Calu3 (cell line): ENCODE measurements at regions not wholly inside any gene's neighbourhood (a gene's known extent, or its start where the extent isn't known, plus 50 kb on each side); places are given as distances from the start of the nearest gene placed in this dataset.
"Not testable (repeated sequence)": the region's sequence is repeated elsewhere in the genome, so short reads cannot be mapped to it uniquely, and the experiment has no call there.

Source experiments
- BruUV-seq: library from RNA; stranded (reverse); fragments of 400-500 nt; replicated peaks from 2 replicates; lab custom pipeline; 2021; lab: Mats Ljungman, UMichigan
- CTCF ChIA-PET: fragments of 300-600 bp; sonication (Branson Sonifier 250); formaldehyde crosslinking; loops from one replicate; lab custom pipeline; 2022; ENCODE audit warnings: antibody characterized with exemption; lab: Charles Lee
- DNase-seq: peaks from one replicate; pipeline ENCODE4 v3.0.0; 2022
- H3K27ac Mint-ChIP-seq: one replicate; pipeline ENCODE4 v1.8.0; 2022; ENCODE audit warnings: mixed read lengths; ENCODE audit not compliant: unreplicated experiment
- H3K27me3 Mint-ChIP-seq: one replicate; pipeline ENCODE4 v1.8.0; 2022; ENCODE audit warnings: mixed read lengths; ENCODE audit not compliant: unreplicated experiment
- H3K36me3 Mint-ChIP-seq: one replicate; pipeline ENCODE4 v1.8.0; 2022; ENCODE audit warnings: mild to moderate bottlenecking, moderate library complexity, mixed read lengths; ENCODE audit not compliant: insufficient read depth, unreplicated experiment
- H3K4me1 Mint-ChIP-seq: one replicate; pipeline ENCODE4 v1.8.0; 2022; ENCODE audit warnings: mild to moderate bottlenecking, low read depth, mixed read lengths; ENCODE audit not compliant: unreplicated experiment
- H3K4me3 Mint-ChIP-seq: one replicate; pipeline ENCODE4 v1.8.0; 2022; ENCODE audit warnings: mild to moderate bottlenecking, low read depth, moderate library complexity, mixed read lengths; ENCODE audit not compliant: unreplicated experiment
- H3K9me3 Mint-ChIP-seq: one replicate; pipeline ENCODE4 v1.8.0; 2022; ENCODE audit warnings: low read depth, mixed read lengths; ENCODE audit not compliant: unreplicated experiment
- intact Hi-C: fragments of 100-400 bp; cut with micrococcal nuclease; formaldehyde crosslinking; loops from one replicate; pipeline ENCODE4 v1.10.0; 2022; ENCODE audit not compliant: unreplicated experiment
- TF ChIP-seq, protein P1 (sequence below): fragments of 200-600 bp; IDR thresholded peaks from one replicate; pipeline ENCODE4 v1.8.0; 2022; ENCODE audit warnings: antibody characterized with exemption; ENCODE audit not compliant: unreplicated experiment

DNA sequence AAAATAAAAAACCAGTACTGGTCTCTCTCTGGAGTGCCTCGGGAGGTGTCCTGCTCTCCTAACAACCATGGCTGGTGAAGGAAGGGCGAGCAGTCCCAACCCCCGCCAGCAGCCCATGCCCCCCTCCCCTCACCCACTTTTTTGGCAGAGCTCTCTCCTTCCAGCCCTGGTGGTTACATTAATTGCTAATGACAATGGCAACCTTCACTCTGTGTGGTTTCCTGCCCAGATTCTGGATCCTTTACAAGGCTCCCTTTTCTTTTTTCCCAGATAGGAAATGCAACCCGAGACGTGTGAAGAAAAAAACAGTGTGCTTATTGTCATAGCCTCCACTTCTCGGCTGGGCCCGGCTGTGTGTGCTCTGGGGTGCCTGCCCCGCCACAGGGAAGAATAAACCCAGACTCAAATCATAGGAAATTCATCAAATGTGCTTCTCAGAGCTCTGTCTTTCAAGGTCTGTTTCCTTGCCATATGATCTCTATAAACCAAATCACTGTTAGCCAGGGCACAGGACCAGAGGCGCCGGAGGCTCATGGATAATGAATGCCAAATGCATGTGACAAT is 513.0 kb downstream of the SOX6 start:
- no peaks in the 10 kb centered on the region for H3K9me3 Mint-ChIP-seq
- H3K36me3 Mint-ChIP-seq = no peaks in the 10 kb centered on the region
- TF ChIP-seq, protein P1, sequence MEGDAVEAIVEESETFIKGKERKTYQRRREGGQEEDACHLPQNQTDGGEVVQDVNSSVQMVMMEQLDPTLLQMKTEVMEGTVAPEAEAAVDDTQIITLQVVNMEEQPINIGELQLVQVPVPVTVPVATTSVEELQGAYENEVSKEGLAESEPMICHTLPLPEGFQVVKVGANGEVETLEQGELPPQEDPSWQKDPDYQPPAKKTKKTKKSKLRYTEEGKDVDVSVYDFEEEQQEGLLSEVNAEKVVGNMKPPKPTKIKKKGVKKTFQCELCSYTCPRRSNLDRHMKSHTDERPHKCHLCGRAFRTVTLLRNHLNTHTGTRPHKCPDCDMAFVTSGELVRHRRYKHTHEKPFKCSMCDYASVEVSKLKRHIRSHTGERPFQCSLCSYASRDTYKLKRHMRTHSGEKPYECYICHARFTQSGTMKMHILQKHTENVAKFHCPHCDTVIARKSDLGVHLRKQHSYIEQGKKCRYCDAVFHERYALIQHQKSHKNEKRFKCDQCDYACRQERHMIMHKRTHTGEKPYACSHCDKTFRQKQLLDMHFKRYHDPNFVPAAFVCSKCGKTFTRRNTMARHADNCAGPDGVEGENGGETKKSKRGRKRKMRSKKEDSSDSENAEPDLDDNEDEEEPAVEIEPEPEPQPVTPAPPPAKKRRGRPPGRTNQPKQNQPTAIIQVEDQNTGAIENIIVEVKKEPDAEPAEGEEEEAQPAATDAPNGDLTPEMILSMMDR = no peak
- intact Hi-C loops = no loop called here
- CTCF ChIA-PET = no interaction called here
- no peak overlapping the region for H3K4me3 Mint-ChIP-seq
- H3K4me1 Mint-ChIP-seq = peaks cover 8% of the 10 kb centered on the region
- no peaks in the 10 kb centered on the region for H3K27me3 Mint-ChIP-seq
- peak; percentile 43 for DNase-seq
- no TSS peak for BruUV-seq
- H3K27ac Mint-ChIP-seq = peak overlapping the region; percentile 31

DNA sequence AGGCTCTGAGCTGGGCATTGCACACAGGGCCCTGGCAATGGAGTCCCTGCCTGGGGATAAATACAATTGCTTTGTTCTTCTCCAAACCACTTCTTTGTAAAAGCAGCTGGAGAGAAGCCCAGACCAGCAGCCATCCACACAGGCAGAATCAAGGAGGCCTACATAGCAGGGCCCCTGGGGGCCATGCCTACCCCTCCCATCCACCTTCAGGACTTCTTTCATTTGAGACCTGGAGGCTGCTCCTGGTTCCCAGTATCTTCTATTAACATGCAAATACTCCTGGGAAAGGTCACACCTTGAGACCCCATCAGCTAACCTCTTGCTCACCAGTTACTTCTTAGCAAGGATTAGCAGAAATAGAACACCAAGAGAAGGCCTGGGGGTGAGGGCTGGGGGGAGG is 511.1 kb downstream of the SOX6 start:
- no TSS peak for BruUV-seq
- intact Hi-C loops = no loop called here
- H3K4me1 Mint-ChIP-seq = peaks cover 8% of the 10 kb centered on the region
- no peaks in the 10 kb centered on the region for H3K27me3 Mint-ChIP-seq
- CTCF ChIA-PET = no interaction called here
- TF ChIP-seq, protein P1 = no peak
- H3K4me3 Mint-ChIP-seq = no peak overlapping the region
- H3K9me3 Mint-ChIP-seq = no peaks in the 10 kb centered on the region
- H3K36me3 Mint-ChIP-seq = no peaks in the 10 kb centered on the region
- no peak for DNase-seq
- no peak overlapping the region for H3K27ac Mint-ChIP-seq

DNA sequence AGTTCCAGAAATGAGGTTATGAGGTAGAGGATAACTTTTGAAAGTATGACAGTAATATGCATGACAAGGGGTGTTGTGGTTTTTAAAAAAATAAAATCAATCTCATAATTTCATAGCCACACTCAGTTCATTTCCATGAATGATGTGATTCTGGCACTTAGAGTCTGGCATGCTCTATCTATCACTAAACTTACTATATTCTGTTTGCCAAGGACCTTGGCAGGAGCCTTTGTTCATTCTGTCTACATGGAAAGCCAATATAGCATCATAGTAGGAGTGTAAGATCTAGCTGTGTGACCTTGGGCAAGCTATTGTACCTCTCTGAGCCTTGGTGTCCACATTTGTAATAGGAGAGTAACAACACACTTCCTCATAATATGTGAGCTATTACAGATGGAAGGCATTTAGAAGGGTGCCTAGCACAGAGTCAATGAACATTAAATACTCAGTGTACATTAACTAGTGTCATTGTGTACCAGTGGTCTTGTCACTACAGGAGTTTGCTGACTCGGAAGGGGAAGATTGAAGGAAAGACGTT is 507.6 kb downstream of the SOX6 start:
- no peak for DNase-seq
- no TSS peak for BruUV-seq
- intact Hi-C loops = no loop called here
- Mint-ChIP-seq H3K9me3 (no peaks in the 10 kb centered on the region), H3K27ac (no peak overlapping the region), H3K27me3 (no peaks in the 10 kb centered on the region), H3K4me1 (peaks cover 6% of the 10 kb centered on the region), H3K4me3 (no peak overlapping the region), H3K36me3 (no peaks in the 10 kb centered on the region)
- CTCF ChIA-PET = interaction anchor here (0.6 kb wide), 1 partner anchor 246 kb away, joined by 5 read pairs; no protein-coding TSS in a partner anchor
- TF ChIP-seq, protein P1 = no peak

DNA sequence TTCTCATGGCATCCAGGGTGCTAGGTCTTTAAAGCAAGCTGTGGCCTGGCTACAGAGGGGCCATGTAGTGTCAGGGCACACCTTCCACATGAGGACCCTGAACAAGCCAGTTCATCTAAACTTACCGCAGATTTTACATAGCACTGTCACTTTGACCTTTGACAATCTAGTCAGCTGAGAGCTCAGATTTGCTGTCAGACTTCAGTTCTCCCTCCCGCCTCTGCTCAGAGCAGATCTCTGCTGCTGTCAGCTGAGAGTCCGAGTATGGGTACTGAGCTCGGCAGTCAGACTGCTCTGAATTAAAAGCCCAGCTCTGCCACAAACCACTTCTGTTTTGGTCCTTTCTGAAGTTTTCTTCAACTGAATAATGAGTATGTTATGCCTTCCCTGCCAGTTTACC is 507.1 kb downstream of the SOX6 start:
- Mint-ChIP-seq H3K27ac (no peak overlapping the region), H3K9me3 (no peaks in the 10 kb centered on the region), H3K27me3 (no peaks in the 10 kb centered on the region), H3K4me1 (peaks cover under 1% of the 10 kb centered on the region), H3K4me3 (no peak overlapping the region), H3K36me3 (no peaks in the 10 kb centered on the region)
- TF ChIP-seq, protein P1 = no peak
- no TSS peak for BruUV-seq
- DNase-seq = no peak
- CTCF ChIA-PET = interaction anchor here (1.3 kb wide), 1 partner anchor 764 kb away, joined by 4 read pairs; no protein-coding TSS in a partner anchor
- intact Hi-C loops = no loop called here

- not testable (repeated sequence) for DNase-seq, H3K4me1 Mint-ChIP-seq, H3K4me3 Mint-ChIP-seq, BruUV-seq, H3K36me3 Mint-ChIP-seq, H3K27me3 Mint-ChIP-seq, H3K27ac Mint-ChIP-seq, H3K9me3 Mint-ChIP-seq
- intact Hi-C loops = loop anchor here (10.0 kb wide), 2 partner anchors 114 to 304 kb away; no protein-coding TSS in a partner anchor
- CTCF ChIA-PET = interaction anchor here (1.3 kb wide), 1 partner anchor 763 kb away, joined by 4 read pairs; no protein-coding TSS in a partner anchor
Measured at GRCh38 chr11:15850335-15850734, 506.0 kb downstream of the SOX6 start.
